Activated CD8-positive, alpha-beta T cell treated with anti-CD3 and anti-CD28 coated beads, Interleukin-2, amount 10 ng/mL, durations not matched to agents 7 days and 5 days (primary cell): ENCODE measurements at regions not wholly inside any gene's neighbourhood (a gene's known extent, or its start where the extent isn't known, plus 50 kb on each side); places are given as distances from the start of the nearest gene placed in this dataset.
"Not testable (repeated sequence)": the region's sequence is repeated elsewhere in the genome, so short reads cannot be mapped to it uniquely, and the experiment has no call there.

Experiments
- ATAC-seq: fragments of 150-1000 bp; cut with Tn5 transposase; one replicate; pipeline ENCODE4 v1.10.0; 2021; ENCODE audit warnings: moderate library complexity
- CTCF ChIA-PET: fragments of 350-600 bp; sonication (Branson Sonifier 250); formaldehyde crosslinking; loops from one replicate; lab custom pipeline; 2021; ENCODE audit warnings: antibody characterized with exemption; lab: Charles Lee
- POLR2A ChIA-PET: fragments of 350-600 bp; sonication (Branson Sonifier 250); formaldehyde crosslinking; loops from one replicate; lab custom pipeline; 2021; ENCODE audit warnings: antibody characterized with exemption; lab: Charles Lee
- DNase-seq: peaks from one replicate; pipeline ENCODE4 v3.0.0-alpha.2; 2020
- H3K27ac Mint-ChIP-seq: one replicate; pipeline ENCODE4 v1.8.0; 2021; ENCODE audit warnings: mild to moderate bottlenecking, mixed read lengths
- H3K27me3 Mint-ChIP-seq: one replicate; pipeline ENCODE4 v1.8.0; 2021; ENCODE audit warnings: low read depth, mixed read lengths
- H3K36me3 Mint-ChIP-seq: one replicate; pipeline ENCODE4 v1.8.0; 2021; ENCODE audit warnings: low read depth, mixed read lengths
- H3K4me1 Mint-ChIP-seq: one replicate; pipeline ENCODE4 v1.8.0; 2021; ENCODE audit warnings: low read depth, mixed read lengths
- H3K4me3 Mint-ChIP-seq: one replicate; pipeline ENCODE4 v1.8.0; 2021; ENCODE audit warnings: mild to moderate bottlenecking, mixed read lengths
- H3K9me3 Mint-ChIP-seq: one replicate; pipeline ENCODE4 v1.8.0; 2022; ENCODE audit warnings: mixed read lengths; ENCODE audit not compliant: insufficient read depth

DNA sequence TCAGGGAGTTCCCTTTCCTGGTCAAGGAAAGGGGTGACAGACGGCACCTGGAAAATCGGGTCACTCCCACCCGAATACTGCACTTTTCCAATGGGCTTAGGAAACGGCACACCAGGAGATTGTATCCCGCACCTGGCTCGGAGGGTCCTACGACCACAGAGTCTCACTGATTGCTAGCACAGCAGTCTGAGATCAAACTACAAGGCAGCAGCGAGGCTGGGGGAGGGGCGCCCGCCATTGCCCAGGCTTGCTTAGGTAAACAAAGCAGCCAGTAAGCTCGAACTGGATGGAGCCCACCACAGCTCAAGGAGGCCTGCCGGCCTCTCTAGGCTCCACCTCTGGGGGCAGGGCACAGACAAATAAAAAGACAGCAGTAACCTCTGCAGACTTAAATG lies 389.7 kb downstream of the SRGAP2C start:
- H3K4me3 Mint-ChIP-seq, H3K4me1 Mint-ChIP-seq, H3K27me3 Mint-ChIP-seq, H3K27ac Mint-ChIP-seq, H3K9me3 Mint-ChIP-seq, POLR2A ChIA-PET, ATAC-seq, DNase-seq, CTCF ChIA-PET: not testable (repeated sequence)
- H3K36me3 Mint-ChIP-seq: peaks cover 13% of the 10 kb centered on the region

DNA sequence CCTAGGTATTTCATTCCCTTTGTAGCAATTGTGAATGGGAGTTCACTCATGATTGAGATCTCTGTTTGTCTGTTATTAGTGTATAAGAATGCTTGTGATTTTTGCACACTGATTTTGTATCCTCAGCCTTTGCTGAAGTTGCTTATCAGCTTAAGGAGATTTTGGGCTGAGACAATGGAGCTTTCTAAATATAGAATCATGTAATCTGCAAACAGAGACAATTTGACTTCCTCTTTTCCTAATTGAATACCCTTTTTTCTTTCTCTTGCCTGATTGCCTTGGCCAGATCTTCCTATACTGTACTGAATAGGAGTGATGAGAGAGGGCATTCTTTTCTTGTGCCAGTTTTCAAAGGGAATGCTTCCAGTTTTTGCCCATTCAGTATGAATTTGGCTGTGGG lies 398.1 kb downstream of the SRGAP2C start:
- CTCF ChIA-PET, ATAC-seq, H3K27me3 Mint-ChIP-seq, H3K4me3 Mint-ChIP-seq, POLR2A ChIA-PET, DNase-seq, H3K9me3 Mint-ChIP-seq, H3K27ac Mint-ChIP-seq: not testable (repeated sequence)
- Mint-ChIP-seq H3K4me1 (peaks cover 13% of the 10 kb centered on the region), H3K36me3 (peaks cover 19% of the 10 kb centered on the region)

DNA sequence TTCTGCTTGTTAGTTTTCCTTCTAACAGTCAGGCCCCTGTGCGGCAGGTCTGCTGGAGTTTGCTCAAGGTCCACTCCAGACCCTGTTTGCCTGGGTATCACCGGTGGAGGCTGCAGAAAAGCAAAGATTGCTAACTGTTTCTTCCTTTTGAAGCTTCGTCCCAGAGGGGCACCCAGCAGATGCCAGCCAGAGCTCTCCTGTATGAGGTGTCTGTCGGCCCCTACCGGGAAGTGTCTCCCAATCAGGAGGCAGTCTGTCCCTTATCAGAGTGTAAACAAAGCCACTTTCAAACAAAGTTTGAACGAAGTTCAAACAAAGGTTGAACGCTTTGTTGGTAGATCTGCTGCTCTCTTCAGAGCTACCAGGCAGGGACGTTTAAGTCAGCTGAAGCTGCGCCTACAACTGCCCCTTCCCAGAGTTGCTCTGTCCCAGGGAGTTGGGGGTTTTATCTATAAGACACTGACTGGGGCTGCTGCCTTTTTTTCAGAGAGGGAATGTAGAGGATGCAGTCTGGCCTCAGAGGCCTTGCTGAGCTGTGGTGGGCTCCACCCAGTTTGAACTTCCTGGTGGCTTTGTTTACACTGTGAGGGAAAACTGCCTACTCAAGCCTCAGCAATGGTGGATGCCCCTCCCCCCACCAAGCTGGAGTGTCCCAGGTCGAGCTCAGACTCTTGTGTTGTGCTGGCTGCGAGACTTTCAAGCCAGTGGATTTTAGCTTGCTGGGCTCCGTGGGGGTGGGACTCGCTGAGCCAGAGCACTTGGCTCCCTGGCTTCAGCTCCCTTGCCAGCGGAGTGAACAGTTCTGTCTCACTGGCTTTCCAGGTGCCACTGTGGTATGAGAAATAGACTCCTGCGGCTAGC lies 401.8 kb downstream of the SRGAP2C start:
- Mint-ChIP-seq H3K4me3 (no peak overlapping the region), H3K4me1 (peaks cover 12% of the 10 kb centered on the region), H3K27ac (peak overlapping the region; percentile 76), H3K36me3 (peaks cover 19% of the 10 kb centered on the region), H3K27me3 (no peaks in the 10 kb centered on the region), H3K9me3 (no peaks in the 10 kb centered on the region)
- DNase-seq (no peak), ATAC-seq (no peak)
- ChIA-PET POLR2A (no interaction called here), CTCF (no interaction called here)

- POLR2A ChIA-PET: no interaction called here
- Mint-ChIP-seq H3K27me3 (no peaks in the 10 kb centered on the region), H3K27ac (peak overlapping the region; percentile 35), H3K36me3 (peaks cover 19% of the 10 kb centered on the region), H3K4me3 (no peak overlapping the region), H3K4me1 (peaks cover 12% of the 10 kb centered on the region), H3K9me3 (no peaks in the 10 kb centered on the region)
- no peak for DNase-seq
- ATAC-seq: no peak
- CTCF ChIA-PET: no interaction called here
These were observed 402.4 kb downstream of the SRGAP2C start for GRCh38 chr1:121587230-121587569.

DNA sequence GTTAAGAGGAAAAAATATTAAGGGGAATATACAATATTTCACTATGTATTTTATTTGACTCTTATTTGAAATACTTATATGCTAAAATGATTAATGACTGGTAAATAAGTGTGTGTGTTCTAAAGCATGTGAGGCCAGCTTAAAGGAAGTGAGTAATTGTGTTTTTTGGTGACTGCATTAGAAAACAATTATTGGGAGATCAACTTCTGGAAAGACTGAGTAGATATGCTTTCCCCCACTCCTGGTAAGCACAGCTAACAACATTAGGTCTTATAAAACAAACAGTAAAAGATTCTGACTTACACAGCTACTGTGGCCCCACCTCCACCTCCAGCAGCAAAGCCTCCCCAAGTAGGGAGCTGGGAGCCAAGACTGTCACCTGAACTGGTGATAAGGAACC lies 403.0 kb downstream of the SRGAP2C start:
- H3K27ac Mint-ChIP-seq: no peak overlapping the region
- H3K36me3 Mint-ChIP-seq: peaks cover 19% of the 10 kb centered on the region
- DNase-seq (no peak), ATAC-seq (no peak)
- no peaks in the 10 kb centered on the region for H3K27me3 Mint-ChIP-seq
- peaks cover 12% of the 10 kb centered on the region for H3K4me1 Mint-ChIP-seq
- POLR2A ChIA-PET: no interaction called here
- no peak overlapping the region for H3K4me3 Mint-ChIP-seq
- no peaks in the 10 kb centered on the region for H3K9me3 Mint-ChIP-seq
- CTCF ChIA-PET: no interaction called here

GRCh38 chr1:121594096-121594495 lies 409.3 kb downstream of the SRGAP2C start:
- H3K27me3 Mint-ChIP-seq: no peaks in the 10 kb centered on the region
- CTCF ChIA-PET: no interaction called here
- no peak overlapping the region for H3K27ac Mint-ChIP-seq
- no peaks in the 10 kb centered on the region for H3K4me1 Mint-ChIP-seq
- no peak overlapping the region for H3K4me3 Mint-ChIP-seq
- ATAC-seq: no peak
- no peaks in the 10 kb centered on the region for H3K36me3 Mint-ChIP-seq
- H3K9me3 Mint-ChIP-seq: peaks cover 6% of the 10 kb centered on the region
- POLR2A ChIA-PET: no interaction called here
- DNase-seq: no peak

- Mint-ChIP-seq H3K27me3 (no peaks in the 10 kb centered on the region), H3K36me3 (peaks cover 4% of the 10 kb centered on the region), H3K4me1 (no peaks in the 10 kb centered on the region), H3K9me3 (peaks cover 6% of the 10 kb centered on the region), H3K27ac (no peak overlapping the region), H3K4me3 (no peak overlapping the region)
- ATAC-seq: no peak
- DNase-seq: no peak
- ChIA-PET POLR2A (no interaction called here), CTCF (no interaction called here)
These were observed 410.3 kb downstream of the SRGAP2C start for GRCh38 chr1:121595089-121595488.

- DNase-seq, H3K27ac Mint-ChIP-seq, H3K27me3 Mint-ChIP-seq, H3K9me3 Mint-ChIP-seq, H3K4me1 Mint-ChIP-seq, POLR2A ChIA-PET, ATAC-seq, H3K4me3 Mint-ChIP-seq, CTCF ChIA-PET: not testable (repeated sequence)
- peaks cover 15% of the 10 kb centered on the region for H3K36me3 Mint-ChIP-seq
These were observed 420.2 kb downstream of the SRGAP2C start for GRCh38 chr1:121604843-121605444.

DNA sequence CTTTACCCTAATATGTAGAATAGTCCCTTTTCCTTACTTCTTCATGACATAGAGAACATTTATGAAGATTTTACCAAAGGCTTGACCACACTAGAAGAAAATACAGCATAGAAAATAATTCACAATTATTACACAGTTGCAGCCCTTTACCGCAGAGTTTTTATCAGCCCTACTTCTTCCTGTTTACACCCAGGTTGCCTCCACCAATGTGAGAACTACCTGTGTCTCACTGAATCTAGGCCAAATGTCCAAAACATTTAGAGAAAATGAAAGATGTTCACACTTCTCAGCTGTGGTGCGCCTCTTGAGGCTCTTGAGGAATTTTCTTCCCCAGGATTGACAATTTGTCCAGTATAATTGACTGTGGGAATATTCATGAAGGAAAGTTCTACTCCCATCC lies 422.7 kb downstream of the SRGAP2C start:
- H3K9me3 Mint-ChIP-seq, POLR2A ChIA-PET, DNase-seq, H3K4me1 Mint-ChIP-seq, H3K4me3 Mint-ChIP-seq, H3K27me3 Mint-ChIP-seq, H3K27ac Mint-ChIP-seq, ATAC-seq, CTCF ChIA-PET: not testable (repeated sequence)
- H3K36me3 Mint-ChIP-seq: peaks cover 10% of the 10 kb centered on the region
